GM12878 (cell line): ENCODE measurements at regions not wholly inside any gene's neighbourhood (a gene's known extent, or its start where the extent isn't known, plus 50 kb on each side); places are given as distances from the start of the nearest gene placed in this dataset.

Source experiments
- CHD2 ChIP-seq: IDR thresholded peaks from 2 replicates; pipeline ENCODE4 v1.6.1; 2011; ENCODE audit warnings: low read depth, low read length, improper control_type of control experiment, borderline replicate concordance
- HDGF ChIP-seq: fragments of 450-650 bp; IDR thresholded peaks from 2 replicates; pipeline ENCODE4 v1.6.1; 2016; ENCODE audit warnings: antibody characterized with exemption
- IKZF1 ChIP-seq: fragments of 450-650 bp; conservative IDR thresholded peaks from 2 replicates; pipeline ENCODE4 v1.6.1; 2017; ENCODE audit warnings: antibody characterized with exemption, mild to moderate bottlenecking
- NFIC ChIP-seq: IDR thresholded peaks from 2 replicates; pipeline ENCODE4 v1.6.1; 2012; ENCODE audit warnings: low read depth, mild to moderate bottlenecking, inconsistent platforms, low read length, moderate library complexity
- NFYB ChIP-seq: IDR thresholded peaks from 2 replicates; pipeline ENCODE4 v1.6.1; 2011; ENCODE audit warnings: low read depth, mild to moderate bottlenecking, low read length, improper control_type of control experiment, moderate library complexity; ENCODE audit not compliant: insufficient read depth
- PAX5 ChIP-seq: IDR thresholded peaks from 2 replicates; pipeline ENCODE4 v1.6.1; 2011; ENCODE audit warnings: low read depth, low read length, borderline replicate concordance
- POLR2AphosphoS5 ChIP-seq: IDR thresholded peaks from 2 replicates; pipeline ENCODE4 v1.6.1; 2011; ENCODE audit warnings: mild to moderate bottlenecking, low read length, inconsistent platforms
- SP1 ChIP-seq: IDR thresholded peaks from one replicate; pipeline ENCODE4 v1.6.1; 2011; ENCODE audit warnings: low read depth, low read length
- TF ChIP-seq, protein P1 (sequence below), 3 experiments: IDR thresholded peaks in 2 of 3; conservative IDR thresholded peaks in 1 of 3; 2 replicates each; pipeline ENCODE4 v1.5.1; 2011; ENCODE audit warnings: low read depth in 3 of 3, low read length in 3 of 3, mild to moderate bottlenecking in 3 of 3, control low read depth in 2 of 3, moderate library complexity in 2 of 3, inconsistent platforms in 1 of 3, mixed read lengths in 1 of 3; ENCODE audit not compliant: control insufficient read depth in 2 of 3, insufficient read depth in 1 of 3; ENCODE audit errors: extremely low read depth in 1 of 3
- TF ChIP-seq, protein P2 (sequence below): fragments of 450-650 bp; formaldehyde crosslinking; IDR thresholded peaks from 2 replicates; pipeline ENCODE4 v1.4.0; 2022; ENCODE audit warnings: mild to moderate bottlenecking, moderate library complexity
- TF ChIP-seq, protein P3 (sequence below): IDR thresholded peaks from 2 replicates; pipeline ENCODE4 v1.6.1; 2011; ENCODE audit warnings: low read depth, low read length, improper control_type of control experiment, borderline replicate concordance
- TF ChIP-seq, protein P4 (sequence below): fragments of 450-650 bp; IDR thresholded peaks from 2 replicates; pipeline ENCODE4 v1.6.1; 2014; ENCODE audit warnings: mild to moderate bottlenecking

DNA sequence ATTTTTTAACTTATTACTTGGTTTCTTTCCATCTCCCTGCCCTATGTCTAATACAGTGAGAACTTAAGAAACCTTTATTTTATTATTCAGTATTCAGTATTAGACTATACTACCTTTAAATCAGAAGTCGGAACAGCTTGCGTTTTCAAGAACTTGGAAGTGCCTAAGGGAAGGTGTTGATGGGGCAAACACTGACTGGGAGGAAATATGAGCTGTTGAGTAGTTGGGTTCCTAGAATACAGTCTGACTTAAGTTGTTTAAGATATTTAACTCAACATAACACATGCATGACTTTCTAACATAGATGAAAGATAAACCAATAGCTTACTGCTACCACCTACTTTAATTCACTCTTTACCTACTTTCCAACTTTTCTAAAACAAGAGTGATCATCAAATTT lies 1048.1 kb downstream of the ROBO2 start:
- TF ChIP-seq SP1 (no peak), NFIC (no peak), HDGF (no peak), PAX5 (no peak), IKZF1 (no peak), NFYB (no peak), POLR2AphosphoS5 (no peak), CHD2 (no peak)
- TF ChIP-seq, protein P1, sequence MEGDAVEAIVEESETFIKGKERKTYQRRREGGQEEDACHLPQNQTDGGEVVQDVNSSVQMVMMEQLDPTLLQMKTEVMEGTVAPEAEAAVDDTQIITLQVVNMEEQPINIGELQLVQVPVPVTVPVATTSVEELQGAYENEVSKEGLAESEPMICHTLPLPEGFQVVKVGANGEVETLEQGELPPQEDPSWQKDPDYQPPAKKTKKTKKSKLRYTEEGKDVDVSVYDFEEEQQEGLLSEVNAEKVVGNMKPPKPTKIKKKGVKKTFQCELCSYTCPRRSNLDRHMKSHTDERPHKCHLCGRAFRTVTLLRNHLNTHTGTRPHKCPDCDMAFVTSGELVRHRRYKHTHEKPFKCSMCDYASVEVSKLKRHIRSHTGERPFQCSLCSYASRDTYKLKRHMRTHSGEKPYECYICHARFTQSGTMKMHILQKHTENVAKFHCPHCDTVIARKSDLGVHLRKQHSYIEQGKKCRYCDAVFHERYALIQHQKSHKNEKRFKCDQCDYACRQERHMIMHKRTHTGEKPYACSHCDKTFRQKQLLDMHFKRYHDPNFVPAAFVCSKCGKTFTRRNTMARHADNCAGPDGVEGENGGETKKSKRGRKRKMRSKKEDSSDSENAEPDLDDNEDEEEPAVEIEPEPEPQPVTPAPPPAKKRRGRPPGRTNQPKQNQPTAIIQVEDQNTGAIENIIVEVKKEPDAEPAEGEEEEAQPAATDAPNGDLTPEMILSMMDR (IDR thresholded peaks at IDR 0.05 in 2 of 3, conservative IDR thresholded peaks at IDR 0.05 in 1 of 3; ENCODE audit: control insufficient read depth in 2 of 3, extremely low read depth in 1 of 3, insufficient read depth in 1 of 3, low read depth in 3 of 3, low read length in 3 of 3): no peak
- TF ChIP-seq, protein P2, sequence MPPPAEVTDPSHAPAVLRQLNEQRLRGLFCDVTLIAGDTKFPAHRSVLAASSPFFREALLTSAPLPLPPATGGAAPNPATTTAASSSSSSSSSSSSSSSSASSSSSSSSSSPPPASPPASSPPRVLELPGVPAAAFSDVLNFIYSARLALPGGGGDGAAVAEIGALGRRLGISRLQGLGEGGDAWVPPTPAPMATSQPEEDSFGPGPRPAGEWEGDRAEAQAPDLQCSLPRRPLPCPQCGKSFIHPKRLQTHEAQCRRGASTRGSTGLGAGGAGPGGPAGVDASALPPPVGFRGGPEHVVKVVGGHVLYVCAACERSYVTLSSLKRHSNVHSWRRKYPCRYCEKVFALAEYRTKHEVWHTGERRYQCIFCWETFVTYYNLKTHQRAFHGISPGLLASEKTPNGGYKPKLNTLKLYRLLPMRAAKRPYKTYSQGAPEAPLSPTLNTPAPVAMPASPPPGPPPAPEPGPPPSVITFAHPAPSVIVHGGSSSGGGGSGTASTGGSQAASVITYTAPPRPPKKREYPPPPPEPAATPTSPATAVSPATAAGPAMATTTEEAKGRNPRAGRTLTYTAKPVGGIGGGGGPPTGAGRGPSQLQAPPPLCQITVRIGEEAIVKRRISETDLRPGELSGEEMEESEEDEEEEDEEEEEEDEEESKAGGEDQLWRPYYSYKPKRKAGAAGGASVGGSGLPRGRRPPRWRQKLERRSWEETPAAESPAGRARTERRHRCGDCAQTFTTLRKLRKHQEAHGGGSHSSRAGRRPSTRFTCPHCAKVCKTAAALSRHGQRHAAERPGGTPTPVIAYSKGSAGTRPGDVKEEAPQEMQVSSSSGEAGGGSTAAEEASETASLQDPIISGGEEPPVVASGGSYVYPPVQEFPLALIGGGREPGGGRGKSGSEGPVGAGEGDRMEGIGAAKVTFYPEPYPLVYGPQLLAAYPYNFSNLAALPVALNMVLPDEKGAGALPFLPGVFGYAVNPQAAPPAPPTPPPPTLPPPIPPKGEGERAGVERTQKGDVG (CRISPR knock-in tag): no peak
- TF ChIP-seq, protein P3, sequence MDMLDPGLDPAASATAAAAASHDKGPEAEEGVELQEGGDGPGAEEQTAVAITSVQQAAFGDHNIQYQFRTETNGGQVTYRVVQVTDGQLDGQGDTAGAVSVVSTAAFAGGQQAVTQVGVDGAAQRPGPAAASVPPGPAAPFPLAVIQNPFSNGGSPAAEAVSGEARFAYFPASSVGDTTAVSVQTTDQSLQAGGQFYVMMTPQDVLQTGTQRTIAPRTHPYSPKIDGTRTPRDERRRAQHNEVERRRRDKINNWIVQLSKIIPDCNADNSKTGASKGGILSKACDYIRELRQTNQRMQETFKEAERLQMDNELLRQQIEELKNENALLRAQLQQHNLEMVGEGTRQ: no peak
- TF ChIP-seq, protein P4, sequence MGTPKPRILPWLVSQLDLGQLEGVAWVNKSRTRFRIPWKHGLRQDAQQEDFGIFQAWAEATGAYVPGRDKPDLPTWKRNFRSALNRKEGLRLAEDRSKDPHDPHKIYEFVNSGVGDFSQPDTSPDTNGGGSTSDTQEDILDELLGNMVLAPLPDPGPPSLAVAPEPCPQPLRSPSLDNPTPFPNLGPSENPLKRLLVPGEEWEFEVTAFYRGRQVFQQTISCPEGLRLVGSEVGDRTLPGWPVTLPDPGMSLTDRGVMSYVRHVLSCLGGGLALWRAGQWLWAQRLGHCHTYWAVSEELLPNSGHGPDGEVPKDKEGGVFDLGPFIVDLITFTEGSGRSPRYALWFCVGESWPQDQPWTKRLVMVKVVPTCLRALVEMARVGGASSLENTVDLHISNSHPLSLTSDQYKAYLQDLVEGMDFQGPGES: no peak
